Stomach (tissue), 4 donors: ENCODE measurements at regions not wholly inside any gene's neighbourhood (a gene's known extent, or its start where the extent isn't known, plus 50 kb on each side); places are given as distances from the start of the nearest gene placed in this dataset.

Experiments used
- CTCF ChIP-seq, 7 experiments: fragments of 450-650 bp in 4 of 7; fragments of 200-600 bp in 3 of 7; sonication (generic) in 3 of 7; IDR thresholded peaks; one replicate each; pipeline ENCODE4 v1.5.1; 2016 to 2019; ENCODE audit warnings: antibody characterized with exemption in 7 of 7, control low read depth in 2 of 7, mild to moderate bottlenecking in 1 of 7
- EP300 ChIP-seq: sonication (generic); formaldehyde crosslinking; IDR thresholded peaks from one replicate; pipeline ENCODE4 v1.6.1; 2017; ENCODE audit warnings: antibody characterized with exemption
- POLR2A ChIP-seq, 4 donors: fragments of 450-650 bp; IDR thresholded peaks; one replicate each; pipeline ENCODE4 v1.6.1; 2016; ENCODE audit warnings: antibody characterized with exemption in 4 of 4, control low read depth in 2 of 4, mild to moderate bottlenecking in 1 of 4, moderate library complexity in 1 of 4

DNA sequence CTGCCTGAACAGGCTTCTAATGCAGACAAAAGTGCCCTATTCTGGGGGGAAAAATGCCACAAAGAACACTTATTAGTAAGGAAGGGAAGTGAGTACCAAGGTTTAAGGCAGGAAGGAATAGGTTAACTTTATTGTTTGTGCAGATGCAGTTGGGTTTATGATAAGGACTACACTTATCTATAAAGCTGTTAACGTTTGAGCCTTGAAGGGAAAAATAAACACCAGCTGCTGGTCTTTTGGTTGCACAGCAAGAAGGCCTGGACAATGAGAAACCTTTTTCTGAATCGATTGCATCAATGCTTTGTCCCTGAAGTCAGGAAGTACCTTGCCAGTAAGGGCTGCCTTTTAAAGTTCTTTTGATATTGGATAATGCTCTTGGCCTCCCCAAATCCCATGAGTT lies 407.8 kb downstream of the ATP23 start:
- TF ChIP-seq POLR2A (IDR thresholded peaks at IDR 0.05): no peak
- TF ChIP-seq CTCF (IDR thresholded peaks at IDR 0.05): no peak
- TF ChIP-seq EP300: no peak
